Ovary (tissue), 3 donors: ENCODE measurements at regions not wholly inside any gene's neighbourhood (a gene's known extent, or its start where the extent isn't known, plus 50 kb on each side); places are given as distances from the start of the nearest gene placed in this dataset.

Experiments used
- CTCF ChIP-seq, 3 donors: fragments of 450-650 bp in 2 of 3; fragments of 200-600 bp in 1 of 3; IDR thresholded peaks; one replicate each; pipeline versions ENCODE4 v1.5.1 to v1.8.0; 2016 to 2022; ENCODE audit warnings: antibody characterized with exemption in 3 of 3, mild to moderate bottlenecking in 1 of 3
- POLR2A ChIP-seq: fragments of 450-650 bp; IDR thresholded peaks from one replicate; pipeline ENCODE4 v1.6.1; 2017; ENCODE audit warnings: antibody characterized with exemption, mild to moderate bottlenecking, moderate library complexity
- donor health status: DM: no; HTN: no; CAD: no.

DNA sequence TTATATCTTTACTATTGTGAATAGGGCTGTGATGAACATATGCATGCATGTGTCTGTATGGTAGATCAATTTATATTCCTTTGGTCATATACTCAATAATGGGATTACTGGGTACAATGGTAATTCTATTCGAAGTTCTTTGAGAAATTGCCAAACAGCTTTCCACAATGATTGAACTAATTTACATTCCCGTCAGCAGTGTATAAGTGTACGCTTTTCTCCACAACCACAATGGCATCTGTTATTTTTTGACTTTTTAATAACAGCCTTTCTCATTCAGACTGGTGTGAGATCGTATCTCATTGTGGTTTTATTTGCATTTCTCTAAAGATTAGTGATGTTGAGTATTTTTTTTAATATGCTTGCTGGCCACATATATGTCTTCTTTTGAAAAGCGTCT lies 439.4 kb upstream of the KLHL4 start:
- TF ChIP-seq CTCF (IDR thresholded peaks at IDR 0.05) = no peak
- TF ChIP-seq POLR2A = no peak
